ENCODE measurements at regions not wholly inside any gene's neighbourhood (a gene's known extent, or its start where the extent isn't known, plus 50 kb on each side); places are given as distances from the start of the nearest gene placed in this dataset.

- TF ChIP-seq, protein P1, sequence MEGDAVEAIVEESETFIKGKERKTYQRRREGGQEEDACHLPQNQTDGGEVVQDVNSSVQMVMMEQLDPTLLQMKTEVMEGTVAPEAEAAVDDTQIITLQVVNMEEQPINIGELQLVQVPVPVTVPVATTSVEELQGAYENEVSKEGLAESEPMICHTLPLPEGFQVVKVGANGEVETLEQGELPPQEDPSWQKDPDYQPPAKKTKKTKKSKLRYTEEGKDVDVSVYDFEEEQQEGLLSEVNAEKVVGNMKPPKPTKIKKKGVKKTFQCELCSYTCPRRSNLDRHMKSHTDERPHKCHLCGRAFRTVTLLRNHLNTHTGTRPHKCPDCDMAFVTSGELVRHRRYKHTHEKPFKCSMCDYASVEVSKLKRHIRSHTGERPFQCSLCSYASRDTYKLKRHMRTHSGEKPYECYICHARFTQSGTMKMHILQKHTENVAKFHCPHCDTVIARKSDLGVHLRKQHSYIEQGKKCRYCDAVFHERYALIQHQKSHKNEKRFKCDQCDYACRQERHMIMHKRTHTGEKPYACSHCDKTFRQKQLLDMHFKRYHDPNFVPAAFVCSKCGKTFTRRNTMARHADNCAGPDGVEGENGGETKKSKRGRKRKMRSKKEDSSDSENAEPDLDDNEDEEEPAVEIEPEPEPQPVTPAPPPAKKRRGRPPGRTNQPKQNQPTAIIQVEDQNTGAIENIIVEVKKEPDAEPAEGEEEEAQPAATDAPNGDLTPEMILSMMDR (IDR thresholded peaks at IDR 0.05): no peak
- TF ChIP-seq POLR2A (IDR thresholded peaks at IDR 0.05): no peak
- TF ChIP-seq POLR2AphosphoS5 (IDR thresholded peaks at IDR 0.05; ENCODE audit: insufficient read depth in 1 of 2, low read depth in 1 of 2): no peak
Observed at GRCh38 chr4:89404530-89404929, 96.9 kb upstream of the GPRIN3 start.

Measured in vagina (tissue), 2 donors.